GM21737 (cell line): ENCODE measurements at regions not wholly inside any gene's neighbourhood (a gene's known extent, or its start where the extent isn't known, plus 50 kb on each side); places are given as distances from the start of the nearest gene placed in this dataset.
"Not testable (repeated sequence)": the region's sequence is repeated elsewhere in the genome, so short reads cannot be mapped to it uniquely, and the experiment has no call there.

ENCODE experiments used
- ATAC-seq: cut with Tn5 transposase; IDR thresholded peaks from one replicate; pipeline ENCODE4 v1.9.1; 2021; ENCODE audit warnings: mild to moderate bottlenecking, moderate library complexity; ENCODE audit not compliant: unreplicated experiment

DNA sequence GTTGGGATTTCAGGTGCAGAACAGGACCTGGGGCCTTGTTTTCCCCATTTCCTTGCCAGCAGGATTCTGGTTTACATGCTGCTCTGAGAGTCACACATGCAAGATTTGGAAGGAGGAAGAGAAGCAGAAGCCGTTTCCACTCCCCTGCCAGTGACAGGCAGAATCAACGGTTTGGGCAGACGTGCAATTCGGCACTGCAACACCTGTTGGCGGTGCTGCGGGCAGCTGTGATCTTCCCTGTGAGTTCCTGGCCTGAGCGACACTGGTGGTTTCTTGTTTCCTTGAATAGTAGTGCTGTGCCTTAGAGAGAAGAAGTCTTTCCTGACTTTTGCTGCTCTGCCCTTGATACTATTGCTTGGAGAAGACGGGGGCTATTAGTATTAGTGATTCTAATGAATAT, 1126.2 kb downstream of the TYW1 start:
- ATAC-seq, result no peak

DNA sequence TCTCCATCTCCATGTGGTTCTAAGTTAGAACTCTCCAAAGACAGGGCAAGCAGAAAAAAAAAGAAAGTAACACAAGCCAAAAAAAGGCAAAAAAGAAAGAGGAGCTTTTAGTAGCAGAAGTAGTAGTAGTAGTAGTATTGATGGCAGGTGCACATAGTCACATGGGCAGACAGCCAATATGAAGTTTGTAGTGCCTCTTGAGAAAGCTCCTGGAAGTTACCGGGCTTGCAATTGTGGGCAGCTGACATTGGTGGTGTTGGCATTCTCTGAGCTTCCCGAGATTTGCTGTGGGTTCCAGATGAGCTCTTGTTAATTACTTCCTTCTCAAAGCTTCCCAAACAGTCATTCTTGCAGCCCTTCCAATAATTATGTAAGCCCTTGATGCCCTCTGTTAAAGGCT, 1128.5 kb downstream of the TYW1 start:
- no peak for ATAC-seq

DNA sequence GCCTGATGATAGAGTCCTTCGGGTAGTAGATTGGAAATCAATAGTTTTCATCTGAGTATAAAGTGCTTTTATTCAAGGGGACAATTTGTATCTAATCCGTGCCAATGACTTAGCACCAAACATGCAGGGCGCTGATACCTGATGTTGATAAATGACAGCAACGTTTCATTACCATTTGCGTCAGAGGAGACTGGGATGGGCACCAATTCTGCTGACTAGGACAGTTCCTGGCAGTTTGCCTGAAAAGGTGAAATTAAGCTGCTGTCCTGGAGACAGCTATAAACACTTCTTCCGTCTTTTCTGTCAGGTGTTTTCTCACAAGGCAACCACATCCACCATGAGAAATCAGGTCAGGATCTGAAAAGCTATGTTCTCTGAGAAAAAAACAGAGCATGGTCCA, 1136.4 kb downstream of the TYW1 start:
- no peak for ATAC-seq

DNA sequence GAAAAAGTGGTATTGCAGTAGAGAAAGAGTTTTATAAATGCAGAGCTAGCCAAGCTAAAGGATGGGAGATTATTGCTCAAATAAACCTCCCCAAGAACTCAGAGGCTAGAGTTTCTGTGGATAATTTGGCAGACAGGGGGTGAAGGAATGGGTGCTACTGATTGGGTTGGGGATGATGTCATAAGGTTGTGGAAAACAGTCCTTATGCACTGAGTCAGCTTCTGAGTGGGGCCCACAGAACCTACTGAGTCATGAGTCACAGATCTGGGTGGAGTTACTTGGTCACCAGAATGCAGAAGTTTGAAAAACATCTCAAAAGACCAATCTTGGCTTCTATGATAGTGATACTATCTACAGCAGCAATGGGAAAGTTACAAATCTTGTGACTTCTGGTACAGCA, 1146.7 kb downstream of the TYW1 start:
- no peak for ATAC-seq

DNA sequence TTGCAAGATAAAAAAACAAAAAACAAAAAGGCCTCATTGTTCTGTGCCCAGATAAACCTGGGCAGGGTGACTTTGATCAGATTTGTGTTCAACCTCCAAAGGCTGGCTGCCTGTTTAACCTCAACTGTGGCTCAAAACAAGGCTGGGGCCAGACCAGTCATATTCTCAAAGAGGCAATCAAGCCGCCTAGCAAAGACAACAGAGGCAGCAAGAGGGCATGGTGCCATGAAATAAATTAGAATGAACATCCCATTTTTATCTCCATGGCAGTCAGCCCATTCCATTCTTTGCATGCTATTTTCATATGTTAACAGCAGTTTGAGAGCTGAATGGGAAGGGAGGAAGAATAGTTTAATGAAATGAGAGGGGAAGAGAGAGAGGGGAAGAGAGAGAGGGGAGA, 1150.3 kb downstream of the TYW1 start:
- ATAC-seq, result no peak

DNA sequence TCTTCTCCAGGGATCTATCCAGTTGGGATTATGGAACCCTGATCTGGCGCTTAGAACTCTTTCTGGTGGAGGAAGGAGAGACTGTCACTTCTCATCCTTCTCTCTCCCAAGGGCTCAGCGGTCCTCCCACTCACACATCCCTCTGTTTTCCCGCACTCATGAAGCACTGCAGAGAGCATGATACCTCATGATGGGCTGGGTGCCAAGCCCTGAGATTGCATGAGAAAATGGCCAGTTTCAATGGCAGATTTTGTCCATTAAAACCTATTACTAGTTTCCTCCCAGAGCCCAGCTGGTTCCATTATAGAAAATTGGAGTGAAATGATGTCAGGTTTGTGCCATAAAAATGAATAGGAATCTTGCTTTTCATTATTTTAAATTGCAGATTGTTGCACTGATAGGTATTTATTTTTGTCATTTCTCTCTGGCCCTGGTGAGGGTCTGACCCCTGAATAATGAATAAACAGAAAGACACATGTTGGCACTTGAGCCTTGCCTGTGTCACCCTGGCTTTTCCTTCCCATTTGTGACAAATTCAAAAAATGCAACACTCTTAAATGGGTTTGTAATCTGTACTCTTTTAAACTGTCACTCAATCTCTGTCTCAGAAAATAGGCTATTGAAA, 1151.1 kb downstream of the TYW1 start:
- no peak for ATAC-seq

DNA sequence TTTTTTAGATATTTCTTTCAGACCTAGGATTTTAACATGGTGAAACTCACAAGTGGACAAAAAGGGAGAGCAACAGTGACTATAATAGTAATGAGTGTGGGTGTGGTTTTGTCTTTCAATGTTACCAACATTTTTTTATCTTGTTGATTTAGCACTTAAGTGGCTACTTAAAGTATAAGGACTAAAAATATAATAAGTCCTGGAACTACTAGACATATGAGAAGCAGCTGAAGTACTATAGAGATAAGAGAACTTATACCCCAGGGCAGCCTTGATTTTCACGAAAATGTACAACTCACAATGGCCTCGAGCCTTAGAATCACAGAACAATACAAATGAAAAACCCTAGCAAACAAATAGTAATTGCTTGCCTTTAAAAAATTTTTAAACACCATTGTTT, 1151.8 kb downstream of the TYW1 start:
- no peak for ATAC-seq

DNA sequence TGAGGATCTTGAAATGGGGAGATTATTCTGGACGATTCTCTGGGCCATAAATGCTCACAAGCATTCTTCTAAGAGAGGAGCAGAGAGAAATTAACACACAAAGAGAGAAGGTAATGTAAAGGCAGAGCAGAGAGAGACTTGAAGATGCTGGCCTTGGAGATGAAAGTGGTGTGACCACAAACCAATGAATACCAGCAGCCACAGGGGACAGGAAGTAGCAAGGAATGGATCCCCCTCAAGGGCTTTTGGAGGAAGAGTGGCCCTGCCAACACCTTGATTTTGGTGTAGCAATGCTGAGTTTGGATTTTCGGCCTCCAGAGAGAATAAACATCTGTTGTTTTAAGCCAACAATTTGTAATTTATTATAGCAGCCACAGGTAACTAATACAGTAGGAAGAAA, 1155.6 kb downstream of the TYW1 start:
- ATAC-seq, result no peak

DNA sequence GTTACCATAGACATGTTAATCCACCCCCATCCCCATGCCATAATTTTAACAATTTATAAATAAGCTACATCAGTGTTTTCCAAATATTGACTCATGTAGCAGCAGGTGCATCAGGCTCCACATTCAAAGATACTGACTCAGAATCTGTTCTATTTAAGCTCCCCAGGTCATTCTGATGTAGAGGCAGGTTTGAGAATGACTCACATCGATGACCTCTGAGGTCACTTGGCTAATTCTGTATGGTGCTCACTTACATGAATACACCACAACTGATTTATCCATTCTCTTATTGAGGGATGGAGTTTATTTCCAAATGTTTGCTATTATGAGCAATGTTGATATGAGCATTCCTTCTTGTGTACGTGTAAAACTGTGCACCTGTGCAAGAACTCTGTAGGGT, 1159.0 kb downstream of the TYW1 start:
- ATAC-seq, result no peak

DNA sequence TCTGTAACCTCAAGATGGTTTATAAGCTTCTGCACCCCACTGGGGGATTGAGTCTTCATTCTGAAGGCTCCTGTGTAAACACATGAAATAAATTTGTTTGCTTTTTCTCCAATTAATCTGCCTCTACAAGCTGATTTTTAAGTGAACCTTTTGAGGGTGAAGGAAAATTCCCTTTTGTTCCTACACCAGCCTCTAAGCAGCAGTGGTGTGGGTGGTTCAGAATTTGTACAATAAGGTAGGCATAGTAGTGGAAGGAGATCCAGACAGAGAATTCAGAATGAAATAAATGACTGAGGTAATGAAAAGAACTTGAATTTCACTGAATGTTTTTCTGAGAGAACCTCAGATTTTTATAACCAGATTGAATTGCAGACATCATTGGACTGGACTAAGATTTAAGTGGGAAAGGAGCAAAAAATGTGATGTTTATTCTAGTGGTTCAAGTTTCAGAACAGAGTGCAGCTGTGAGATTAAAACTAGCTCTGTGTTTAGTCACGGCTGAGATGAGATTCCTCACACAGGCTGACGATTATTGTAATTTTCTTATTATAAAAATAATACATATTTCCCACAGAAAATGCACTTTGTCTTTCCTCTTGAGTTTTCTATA, 1162.2 kb downstream of the TYW1 start:
- ATAC-seq, result no peak

DNA sequence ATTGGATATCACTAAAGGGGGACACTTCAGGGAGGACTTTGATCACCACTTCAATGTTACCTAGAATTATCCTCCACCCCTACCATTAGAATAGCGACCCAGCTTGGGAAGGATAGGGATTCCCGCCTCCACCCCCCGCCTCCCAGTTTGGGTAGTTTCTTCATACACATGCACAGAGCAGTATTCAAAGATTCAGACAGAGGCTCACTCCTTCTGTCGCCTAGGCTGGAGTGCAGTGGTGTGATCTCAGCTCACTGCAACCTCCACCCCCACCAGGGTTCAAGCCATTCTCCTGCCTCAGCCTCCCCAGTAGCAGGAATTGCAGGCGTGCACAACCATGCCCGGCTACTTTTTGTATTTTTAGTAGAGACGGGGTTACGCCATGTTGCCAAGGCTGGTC, 1166.1 kb downstream of the TYW1 start:
- ATAC-seq, result no peak

DNA sequence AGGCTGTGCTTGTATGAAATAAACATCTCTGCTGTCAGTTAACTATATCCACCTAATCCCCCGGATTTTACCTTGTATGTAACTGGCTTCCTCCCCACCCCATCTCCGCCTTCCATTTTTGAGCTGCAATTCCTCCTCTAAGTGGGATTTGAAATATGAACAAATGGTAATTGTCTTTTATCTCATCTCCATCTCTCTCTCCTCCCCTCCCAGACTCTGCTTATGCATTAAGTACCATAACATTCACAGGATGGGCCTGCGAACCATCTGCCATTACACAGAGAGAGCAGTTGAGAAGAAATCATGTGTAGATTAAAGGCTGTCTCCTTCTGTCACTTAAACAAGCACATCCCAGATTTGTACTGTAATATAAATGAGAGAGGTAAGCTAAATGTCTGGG, 1169.9 kb downstream of the TYW1 start:
- no peak for ATAC-seq

DNA sequence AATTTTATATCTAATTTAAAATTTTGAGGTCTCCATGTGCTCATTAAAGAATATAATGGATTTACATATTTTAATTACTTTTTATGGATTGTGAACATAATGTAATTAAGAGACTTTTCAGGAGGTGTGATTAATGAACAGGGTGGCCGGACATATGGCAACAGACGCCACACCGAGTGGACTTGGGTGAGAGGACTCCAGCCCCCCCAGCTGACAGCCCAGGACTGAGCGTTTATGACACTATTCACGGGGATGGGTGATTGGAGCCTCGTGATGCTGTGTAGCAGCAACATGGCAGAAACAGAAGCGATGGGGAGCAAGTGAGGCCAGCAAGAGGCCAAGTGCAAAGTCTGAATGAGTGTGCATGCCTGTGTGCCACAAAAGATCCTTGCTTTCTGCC, 1176.9 kb downstream of the TYW1 start:
- no peak for ATAC-seq

DNA sequence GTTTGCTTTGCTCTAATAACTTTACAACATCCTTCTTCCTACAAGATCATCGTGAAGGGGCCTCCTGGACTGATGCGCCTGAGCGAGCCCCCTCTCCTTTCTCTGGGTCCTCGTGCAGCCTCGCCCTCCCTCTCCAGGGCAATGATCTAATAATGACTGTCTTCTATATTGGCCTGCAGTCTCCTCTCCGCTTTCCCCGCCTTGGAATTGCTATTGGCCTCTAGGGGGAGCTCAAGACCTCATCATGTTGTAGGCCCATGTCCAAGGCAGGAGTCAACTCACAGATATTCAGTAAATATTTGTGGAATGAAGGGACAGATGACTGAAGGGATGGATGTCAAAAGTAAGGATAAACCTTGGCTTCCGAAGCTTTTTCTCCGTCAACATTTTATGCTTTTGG, 1180.3 kb downstream of the TYW1 start:
- no peak for ATAC-seq

DNA sequence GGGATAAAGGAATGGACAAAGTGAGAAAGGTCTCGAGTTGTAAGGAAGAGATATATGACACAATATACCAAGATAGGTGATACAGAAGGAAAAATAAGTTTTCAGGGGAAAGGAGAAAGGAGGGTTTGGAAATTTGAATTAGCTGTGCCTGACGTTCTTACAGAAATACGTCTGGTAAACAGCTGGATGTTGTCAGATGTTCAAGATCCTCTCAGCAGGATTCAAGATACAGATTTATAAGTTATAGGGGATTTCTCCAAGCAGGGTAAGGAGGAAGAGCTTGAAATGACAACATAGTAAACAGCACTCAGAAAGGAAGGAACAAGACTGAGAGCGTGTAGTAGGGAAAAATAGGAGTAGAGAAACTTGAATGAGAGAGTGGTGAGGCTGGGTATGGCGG, 1184.1 kb downstream of the TYW1 start:
- no peak for ATAC-seq

DNA sequence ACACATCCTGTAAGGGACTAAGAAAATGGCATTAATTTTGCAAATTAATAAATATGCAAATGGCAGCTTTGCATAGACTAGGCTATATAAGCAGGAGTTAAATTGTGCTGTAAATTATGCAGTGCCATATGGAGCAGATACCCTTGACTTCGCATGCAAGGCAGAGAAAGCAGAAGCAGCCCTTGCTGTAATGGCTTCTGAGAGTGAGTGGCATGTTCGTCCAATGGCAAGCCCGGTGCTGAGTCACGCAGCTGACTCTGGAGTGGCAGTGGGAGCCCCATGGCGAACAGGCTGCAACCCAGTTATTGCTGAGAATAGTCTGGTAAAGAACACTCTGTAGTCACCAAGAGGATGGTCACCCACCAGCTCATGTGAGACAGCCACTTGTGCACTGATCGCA, 1186.5 kb downstream of the TYW1 start:
- ATAC-seq, result no peak

DNA sequence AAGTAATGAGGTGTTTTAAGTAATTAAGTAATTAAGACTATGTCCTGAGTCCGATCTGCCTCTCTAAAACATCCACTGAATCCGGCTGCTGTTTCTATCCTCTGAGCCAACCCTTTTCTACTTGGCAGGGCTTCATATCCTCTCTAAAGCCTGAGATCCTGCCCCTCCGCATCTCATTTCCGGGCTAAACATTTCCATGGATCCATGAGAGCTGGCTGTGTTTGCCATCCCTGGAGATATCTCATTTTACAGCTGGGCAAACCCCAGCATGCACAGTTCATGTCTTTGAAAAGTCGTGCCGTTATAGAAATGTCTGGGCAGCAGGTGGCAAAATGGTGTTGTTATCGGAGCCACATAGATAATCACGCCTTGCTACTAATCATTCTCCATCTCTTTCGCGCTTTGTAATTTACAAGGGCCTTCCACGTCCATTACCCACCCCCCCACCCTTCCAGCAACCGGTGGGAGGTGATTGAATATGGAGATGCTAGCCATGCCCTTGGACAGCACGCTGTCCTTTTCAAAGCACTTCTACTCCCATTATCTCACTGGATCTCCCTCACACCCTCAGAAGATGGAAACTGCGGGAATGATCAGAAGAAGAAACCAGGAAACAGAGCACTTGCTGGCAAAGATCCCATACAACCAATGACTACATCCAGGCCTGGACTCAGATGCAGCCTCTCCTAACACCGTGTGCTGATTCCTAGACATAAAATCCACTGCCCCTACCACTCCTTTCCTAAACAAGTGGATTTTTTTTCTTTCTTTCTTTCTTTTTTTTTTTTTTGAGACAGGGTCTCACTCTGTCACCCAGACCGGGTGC, 1189.2 kb downstream of the TYW1 start:
- no peak for ATAC-seq

DNA sequence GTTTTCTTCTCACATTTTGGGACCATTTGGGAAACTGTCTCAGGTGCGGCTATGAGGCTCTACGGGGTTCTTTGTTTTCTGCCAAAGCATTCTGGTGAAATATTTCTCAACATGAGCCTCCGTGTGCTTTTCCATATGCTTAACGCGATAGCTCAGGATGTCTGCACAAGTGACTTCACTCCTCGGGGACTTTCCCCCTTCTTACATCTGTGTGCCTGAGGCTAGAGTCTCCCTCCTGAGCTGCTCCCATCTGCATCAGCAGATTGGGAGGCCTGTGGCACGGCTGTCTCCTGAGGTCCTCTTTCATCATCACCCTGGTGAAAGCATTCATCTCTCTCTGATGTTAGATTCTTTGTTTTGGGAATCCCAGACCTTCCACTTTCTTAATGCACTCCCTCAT, 1190.9 kb downstream of the TYW1 start:
- no peak for ATAC-seq

DNA sequence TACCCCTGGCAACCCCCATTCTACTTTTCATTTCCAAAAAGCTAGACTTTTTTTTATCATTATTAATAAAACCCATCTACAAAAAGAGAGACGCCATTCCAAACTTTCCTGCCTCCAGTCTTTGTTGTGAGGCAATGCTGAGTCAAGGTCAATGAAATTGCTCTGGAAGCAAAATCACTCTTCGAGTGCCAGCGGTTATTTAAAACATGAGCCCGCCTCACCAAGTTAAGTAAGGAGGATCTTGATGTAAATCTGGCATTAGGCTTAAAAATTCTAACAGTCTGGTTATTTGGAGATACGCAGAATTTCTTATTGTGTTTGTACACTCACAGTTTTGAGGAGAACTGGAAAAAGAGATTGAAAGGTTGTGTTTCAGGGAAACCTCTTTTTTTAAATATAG, 1196.3 kb downstream of the TYW1 start:
- ATAC-seq, result no peak

DNA sequence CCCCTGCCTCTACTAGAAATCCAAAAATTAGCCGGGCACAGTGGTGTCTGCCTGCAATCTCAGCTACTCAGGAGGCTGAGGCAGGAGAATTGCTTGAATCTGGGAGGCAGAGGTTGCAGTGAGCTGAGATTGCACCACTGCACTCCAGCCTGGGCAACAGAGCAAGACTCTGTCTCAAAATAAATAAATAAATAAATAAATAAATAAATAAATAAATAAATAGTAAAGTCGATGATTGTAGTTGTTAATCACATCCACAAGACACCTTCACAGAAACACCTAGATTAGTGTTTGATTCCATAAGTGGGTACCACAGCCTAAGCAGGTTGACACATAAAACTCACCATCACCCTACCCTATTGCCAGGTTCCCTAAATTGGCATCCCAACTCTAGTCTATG, 1199.0 kb downstream of the TYW1 start:
- ATAC-seq, result not testable (repeated sequence)

DNA sequence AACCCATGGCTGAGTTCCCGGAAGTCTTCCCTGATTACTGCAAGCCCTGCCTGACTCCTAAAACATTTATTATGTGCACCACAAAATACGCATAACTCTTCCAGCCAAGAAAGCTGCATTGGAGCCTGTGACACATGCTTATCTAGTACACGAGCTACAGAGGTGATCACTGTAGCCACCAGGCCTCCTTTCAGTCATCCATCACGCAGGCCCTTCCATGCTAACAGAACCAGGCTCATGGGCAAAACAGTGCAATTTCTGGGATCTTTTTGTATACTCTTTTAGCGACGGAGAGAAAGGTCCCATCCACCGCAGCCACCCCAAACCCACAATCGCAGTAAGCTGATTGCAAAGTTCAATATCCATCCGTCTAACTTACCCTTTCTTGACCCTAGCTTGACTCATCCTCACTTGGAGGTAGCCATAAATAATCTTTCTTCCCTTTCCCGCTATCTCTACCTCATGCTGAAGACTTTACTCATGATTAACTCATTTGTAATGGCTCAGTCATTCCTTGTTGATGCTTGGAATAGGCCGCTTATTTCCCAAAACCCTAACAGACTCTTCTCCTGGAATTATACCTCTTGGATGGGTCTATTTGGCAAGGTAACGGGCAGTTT, 1203.5 kb downstream of the TYW1 start:
- no peak for ATAC-seq

DNA sequence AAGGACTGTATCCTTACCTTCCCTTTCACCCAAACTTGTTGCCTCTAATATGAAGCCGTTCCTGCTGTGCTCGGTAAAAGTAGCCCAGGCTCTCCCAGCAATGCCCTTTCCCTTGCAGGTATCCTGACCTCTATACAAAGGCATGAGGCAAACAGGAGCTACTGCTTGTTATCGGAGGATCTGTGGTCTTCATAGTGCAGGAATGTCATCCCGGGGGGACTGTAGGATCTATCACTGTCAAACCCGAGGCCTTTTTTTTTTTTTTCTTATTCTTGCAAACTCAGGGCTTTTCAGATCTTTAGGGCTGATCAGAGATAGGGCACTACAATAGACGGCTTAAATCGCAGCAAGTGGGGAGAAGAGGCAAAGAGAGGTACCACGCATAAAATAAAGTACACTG, 1206.6 kb downstream of the TYW1 start:
- no peak for ATAC-seq
